Stomach (tissue), 8 donors: ENCODE measurements at regions not wholly inside any gene's neighbourhood (a gene's known extent, or its start where the extent isn't known, plus 50 kb on each side); places are given as distances from the start of the nearest gene placed in this dataset.

Experiments
- DNase-seq, 2 donors: peaks; one replicate each; pipeline versions ENCODE4 v3.0.0 to v3.0.0-alpha.2; 2013 to 2019
- H3K27ac ChIP-seq, 5 donors: fragments of 200-600 bp in 4 of 5; sonication (generic) in 4 of 5; one replicate each; pipeline ENCODE4 v1.5.1; 2013 to 2019; ENCODE audit warnings: mild to moderate bottlenecking in 1 of 5, moderate library complexity in 1 of 5
- H3K27me3 ChIP-seq, 3 donors: fragments of 200-600 bp; sonication (generic); one replicate each; pipeline ENCODE4 v1.5.1; 2017 to 2019; ENCODE audit warnings: mixed run types in 1 of 3
- H3K36me3 ChIP-seq, 4 donors: fragments of 200-600 bp; sonication (generic); 1 replicate in 3 of 4; 2 replicates in 1 of 4; pipeline ENCODE4 v1.5.1; 2016 to 2019
- H3K4me1 ChIP-seq, 4 donors: fragments of 200-600 bp; sonication (generic); one replicate each; pipeline ENCODE4 v1.5.1; 2016 to 2019
- H3K4me3 ChIP-seq, 4 donors: fragments of 200-600 bp; sonication (generic) in 3 of 4; one replicate each; pipeline ENCODE4 v1.5.1; 2016 to 2019; ENCODE audit warnings: mild to moderate bottlenecking in 1 of 4
- H3K9me3 ChIP-seq, 4 donors: fragments of 200-600 bp; sonication (generic); one replicate each; pipeline ENCODE4 v1.5.1; 2016 to 2019
- CTCF ChIP-seq, 7 experiments: fragments of 450-650 bp in 4 of 7; fragments of 200-600 bp in 3 of 7; sonication (generic) in 3 of 7; IDR thresholded peaks; one replicate each; pipeline ENCODE4 v1.5.1; 2016 to 2019; ENCODE audit warnings: antibody characterized with exemption in 7 of 7, control low read depth in 2 of 7, mild to moderate bottlenecking in 1 of 7
- EP300 ChIP-seq: sonication (generic); formaldehyde crosslinking; IDR thresholded peaks from one replicate; pipeline ENCODE4 v1.6.1; 2017; ENCODE audit warnings: antibody characterized with exemption
- POLR2A ChIP-seq, 4 donors: fragments of 450-650 bp; IDR thresholded peaks; one replicate each; pipeline ENCODE4 v1.6.1; 2016; ENCODE audit warnings: antibody characterized with exemption in 4 of 4, control low read depth in 2 of 4, mild to moderate bottlenecking in 1 of 4, moderate library complexity in 1 of 4
- POLR2AphosphoS5 ChIP-seq, 3 donors: sonication (generic); formaldehyde crosslinking; IDR thresholded peaks; one replicate each; pipeline ENCODE4 v1.6.1; 2016; ENCODE audit warnings: antibody characterized with exemption in 3 of 3
- WGBS, 5 donors: extraction: QIAGEN DNeasy Blood & Tissue Kit in 3 of 5; methylation state at CpG; one replicate each; pipeline versions ENCODE4 v1.1.5 to v1.1.7; 2013 to 2018; 5-methylcytosine and 5-hydroxymethylcytosine counted together
- intact Hi-C: fragments of 100-400 bp; cut with DNase I; formaldehyde crosslinking; loops from one replicate; pipeline ENCODE4 v1.15.1; 2023; ENCODE audit warnings: low total_unique reads
- donor health status: healthy with polysubstance abuse.
- donor health status: Bipolar disorder and iron deficiency.
- donor health status: healthy.

DNA sequence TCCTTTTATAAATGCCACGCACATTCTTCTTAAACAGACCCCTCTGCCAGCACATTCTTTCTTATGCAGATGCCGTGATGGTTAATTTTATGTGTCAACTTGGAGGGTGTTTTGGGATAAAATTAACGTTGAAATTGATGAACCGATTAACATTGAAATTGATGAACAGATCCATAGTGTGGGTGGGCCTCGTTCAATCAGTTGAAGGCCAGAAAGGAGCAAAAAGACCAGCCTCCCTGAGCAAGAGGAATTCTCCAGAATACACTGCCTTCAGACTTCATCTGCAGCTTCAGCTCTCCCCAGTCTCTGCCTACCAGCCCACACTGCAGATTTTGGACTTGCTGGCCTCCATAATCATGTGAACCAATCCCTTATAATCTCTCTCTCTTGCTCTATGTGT, 233.6 kb upstream of the BCOR start:
- Histone ChIP-seq H3K27ac (no peak overlapping the region), H3K4me1 (no peaks in the 10 kb centered on the region), H3K4me3 (no peak overlapping the region), H3K27me3 (no peaks in the 10 kb centered on the region), H3K9me3 (peaks cover 0 to 9% (median 3%) of the 10 kb centered on the region in 4 donors), H3K36me3 (no peaks in the 10 kb centered on the region)
- intact Hi-C loops: no loop called here
- TF ChIP-seq CTCF (IDR thresholded peaks at IDR 0.05) (no peak), POLR2A (IDR thresholded peaks at IDR 0.05) (no peak), POLR2AphosphoS5 (IDR thresholded peaks at IDR 0.05) (no peak), EP300 (no peak)
- WGBS, 5 donors: 76 to 91% (median 82%) methylated on average over 5 of the region's 5 CpGs
- DNase-seq: no peak

DNA sequence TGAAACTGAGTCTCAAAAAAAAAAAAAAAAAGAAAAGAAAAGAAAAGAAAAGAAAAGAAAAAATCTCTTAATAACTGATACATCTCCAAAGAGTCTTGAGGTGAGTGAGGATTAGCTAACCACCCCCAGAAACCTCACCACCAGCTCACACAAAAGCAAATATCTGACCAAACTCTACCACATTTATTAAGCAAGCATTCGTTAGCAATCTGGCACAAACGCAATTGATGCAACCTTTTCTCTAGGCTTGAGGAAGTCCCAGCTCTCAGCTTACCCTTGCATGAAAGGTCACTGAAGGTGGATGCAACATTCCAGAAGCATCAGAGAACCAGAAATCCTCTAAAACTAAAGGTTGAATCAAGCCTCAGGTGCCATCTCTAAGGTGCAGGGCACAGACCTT, 231.9 kb upstream of the BCOR start:
- intact Hi-C loops: no loop called here
- Histone ChIP-seq H3K27me3 (no peaks in the 10 kb centered on the region), H3K4me1 (no peaks in the 10 kb centered on the region), H3K4me3 (no peak overlapping the region), H3K9me3 (peaks cover 0 to 6% (median under 1%) of the 10 kb centered on the region in 4 donors), H3K36me3 (no peaks in the 10 kb centered on the region), H3K27ac (no peak overlapping the region)
- TF ChIP-seq POLR2A (IDR thresholded peaks at IDR 0.05) (no peak), EP300 (no peak), CTCF (IDR thresholded peaks at IDR 0.05) (no peak), POLR2AphosphoS5 (IDR thresholded peaks at IDR 0.05) (no peak)
- WGBS, 5 donors: 77 to 89% (median 83%) methylated on average over 2 of the region's 2 CpGs
- DNase-seq: no peak

DNA sequence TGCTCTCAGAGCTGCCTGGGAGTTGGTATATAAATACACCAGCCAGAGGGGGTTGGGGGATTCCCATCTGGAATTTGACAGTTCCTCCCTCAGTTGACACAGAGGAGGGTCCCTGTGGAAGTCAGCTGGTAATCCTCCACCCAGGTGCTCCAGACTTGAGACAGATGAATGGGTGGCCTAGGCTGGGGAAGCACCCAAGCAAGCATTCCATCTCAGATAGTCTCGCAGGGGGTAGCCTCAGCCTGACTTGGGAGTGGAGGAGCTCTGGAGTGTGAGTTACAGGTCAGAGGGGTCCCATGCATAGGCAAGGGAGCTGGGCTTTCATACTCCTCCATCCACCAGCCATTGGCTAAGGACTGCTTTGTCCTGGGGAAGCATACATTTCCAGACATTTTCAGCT, 229.3 kb upstream of the BCOR start:
- intact Hi-C loops: no loop called here
- Histone ChIP-seq H3K9me3 (peaks cover 0 to under 1% (median under 1%) of the 10 kb centered on the region in 4 donors), H3K27ac (no peak overlapping the region), H3K36me3 (no peaks in the 10 kb centered on the region), H3K27me3 (no peaks in the 10 kb centered on the region), H3K4me3 (no peak overlapping the region), H3K4me1 (no peaks in the 10 kb centered on the region)
- 50 to 94% (median 88%) methylated on average over 1 of the region's 1 CpG; no CpG with 5 or more reads in 1 of the 5 donors for WGBS, 5 donors
- TF ChIP-seq POLR2A (IDR thresholded peaks at IDR 0.05): no peak
- no peak for TF ChIP-seq CTCF (IDR thresholded peaks at IDR 0.05)
- TF ChIP-seq POLR2AphosphoS5 (IDR thresholded peaks at IDR 0.05): no peak
- TF ChIP-seq EP300: no peak
- DNase-seq: no peak

DNA sequence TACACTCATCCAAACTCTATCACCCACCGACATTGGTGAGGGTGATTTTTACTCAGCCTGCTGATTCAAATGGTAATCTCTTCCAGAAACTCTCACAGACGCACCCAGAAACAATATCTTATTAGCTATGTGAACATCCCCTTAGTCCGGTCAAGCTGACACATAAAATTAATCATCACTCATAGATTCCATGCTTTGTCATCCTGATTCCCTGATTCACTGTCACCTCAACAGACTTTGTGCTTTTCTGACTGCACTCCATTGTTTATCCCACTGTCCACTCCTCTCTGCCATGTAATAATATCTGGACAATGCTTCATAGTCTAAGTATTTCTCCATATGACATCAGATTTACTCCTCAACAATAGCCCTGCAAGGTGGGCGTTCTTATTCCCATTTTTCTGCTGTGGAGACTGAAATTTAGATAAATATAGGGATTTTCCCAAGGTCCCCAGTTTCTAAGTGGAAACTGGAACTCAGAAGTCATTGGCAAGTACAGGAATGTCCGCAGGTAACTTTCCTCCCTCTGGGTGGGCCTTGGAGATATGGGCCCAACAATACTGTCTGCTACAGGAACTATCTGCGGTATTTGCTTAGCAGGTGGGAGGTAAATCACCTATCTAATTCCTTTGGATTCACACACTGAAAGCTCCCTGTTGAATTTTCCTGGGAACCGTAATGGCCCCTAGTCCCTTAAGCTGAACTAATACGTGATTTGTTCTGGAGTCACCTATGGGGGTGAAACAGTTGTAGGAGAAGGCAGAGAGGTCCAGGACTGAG, 228.6 kb upstream of the BCOR start:
- intact Hi-C loops: no loop called here
- WGBS, 5 donors: 78 to 90% (median 81%) methylated on average over 7 to 8 of the region's 8 CpGs

More for the DNA sequence above, 228.6 kb upstream of the BCOR start:
- no peak for DNase-seq
- Histone ChIP-seq H3K27ac (no peak overlapping the region), H3K4me1 (no peaks in the 10 kb centered on the region), H3K9me3 (peaks cover 0 to 8% (median 2%) of the 10 kb centered on the region in 4 donors), H3K4me3 (no peak overlapping the region), H3K36me3 (no peaks in the 10 kb centered on the region), H3K27me3 (no peaks in the 10 kb centered on the region)
- TF ChIP-seq POLR2A (IDR thresholded peaks at IDR 0.05): no peak
- TF ChIP-seq POLR2AphosphoS5 (IDR thresholded peaks at IDR 0.05): no peak
- TF ChIP-seq EP300: no peak
- no peak for TF ChIP-seq CTCF (IDR thresholded peaks at IDR 0.05)
